ENCODE measurements at regions not wholly inside any gene's neighbourhood (a gene's known extent, or its start where the extent isn't known, plus 50 kb on each side); places are given as distances from the start of the nearest gene placed in this dataset.
A peak's percentile ranks its signal among the peaks of the same experiment; 100 is the strongest.

- H3K4me2 ChIP-seq = no peak overlapping the region
- H4K20me1 ChIP-seq (ENCODE audit: insufficient read depth) = no peaks in the 10 kb centered on the region
- H3K9me3 ChIP-seq = no peaks in the 10 kb centered on the region
- H3K4me3 ChIP-seq (ENCODE audit: low read depth in 2 of 2, low read length in 1 of 2) = no peak overlapping the region
- peak; percentile 10 for DNase-seq
- peak in 1 of 2 experiments; percentile 87; a peak in 2 of 4 replicates for TF ChIP-seq EP300 (IDR thresholded peaks at IDR 0.05; ENCODE audit: borderline replicate concordance in 1 of 2, low read depth in 1 of 2, low read length in 1 of 2)
- TF ChIP-seq RFX5 (IDR thresholded peaks at IDR 0.05; ENCODE audit: low read length) = no peak
- peak; percentile 90 for TF ChIP-seq GATA2 (CRISPR knock-in tag; IDR thresholded peaks at IDR 0.05)
- peak; percentile 28; the same call in 1 of the 2 replicates for TF ChIP-seq MXI1 (IDR thresholded peaks at IDR 0.05; ENCODE audit: low read depth, low read length)
- peak; percentile 75 for TF ChIP-seq RCOR1 (IDR thresholded peaks at IDR 0.05; ENCODE audit: low read length)
- TF ChIP-seq RXRA (IDR thresholded peaks at IDR 0.05; ENCODE audit: borderline replicate concordance, low read depth) = no peak
- TF ChIP-seq SIN3A (IDR thresholded peaks at IDR 0.05; ENCODE audit: borderline replicate concordance, low read depth, low read length) = no peak
- TF ChIP-seq TAF1 (IDR thresholded peaks at IDR 0.05; ENCODE audit: borderline replicate concordance, low read depth, low read length) = no peak
- TF ChIP-seq CHD2 (IDR thresholded peaks at IDR 0.05; ENCODE audit: low read length, partially characterized antibody) = peak; percentile 38
- TF ChIP-seq NRF1 (IDR thresholded peaks at IDR 0.05; ENCODE audit: low read depth, low read length) = no peak
- no peak for TF ChIP-seq RAD21 (IDR thresholded peaks at IDR 0.05; ENCODE audit: low read length)
- no peak for TF ChIP-seq USF1 (IDR thresholded peaks at IDR 0.05; ENCODE audit: borderline replicate concordance, low read depth)
- 0% methylated on average over 1 of the region's 1 CpG for WGBS (ENCODE audit: low lambda C conversion rate)
- H3K4me1 ChIP-seq (ENCODE audit: control insufficient read depth in 1 of 2, insufficient read depth in 2 of 2, low read depth in 1 of 2, low read length in 1 of 2) = peaks cover 0 to 6% of the 10 kb centered on the region in 2 experiments; a peak in 2 of 4 replicates
- peak overlapping the region in 1 of 2 experiments; percentile 55; a peak in 2 of 4 replicates for H3K27ac ChIP-seq (ENCODE audit: low read depth in 2 of 2, low read length in 1 of 2)
- H3K9me2 ChIP-seq = no peaks in the 10 kb centered on the region
- ChIA-PET CTCF (interaction anchor here (1.2 to 1.4 kb wide), 2 partner anchors 13 to 15 kb away, joined by 3 to 7 read pairs; no protein-coding TSS in a partner anchor), POLR2A (no interaction called here)
- H2AFZ ChIP-seq (ENCODE audit: low read depth) = no peak overlapping the region
- H3K79me2 ChIP-seq (ENCODE audit: insufficient read depth) = no peaks in the 10 kb centered on the region
- H3K27me3 ChIP-seq (ENCODE audit: insufficient read depth) = no peaks in the 10 kb centered on the region
- H3K36me3 ChIP-seq (replicated peaks in 1 of 2; ENCODE audit: control insufficient read depth in 1 of 2, insufficient read depth in 2 of 2, low read length in 1 of 2) = no peaks in the 10 kb centered on the region
- H3K9ac ChIP-seq = no peak overlapping the region
- H3F3A ChIP-seq (replicated peaks; ENCODE audit: insufficient read depth) = no peaks in the 10 kb centered on the region
Observed at GRCh38 chr3:163936543-163936942, 1141.8 kb downstream of the SI start.

DNA sequence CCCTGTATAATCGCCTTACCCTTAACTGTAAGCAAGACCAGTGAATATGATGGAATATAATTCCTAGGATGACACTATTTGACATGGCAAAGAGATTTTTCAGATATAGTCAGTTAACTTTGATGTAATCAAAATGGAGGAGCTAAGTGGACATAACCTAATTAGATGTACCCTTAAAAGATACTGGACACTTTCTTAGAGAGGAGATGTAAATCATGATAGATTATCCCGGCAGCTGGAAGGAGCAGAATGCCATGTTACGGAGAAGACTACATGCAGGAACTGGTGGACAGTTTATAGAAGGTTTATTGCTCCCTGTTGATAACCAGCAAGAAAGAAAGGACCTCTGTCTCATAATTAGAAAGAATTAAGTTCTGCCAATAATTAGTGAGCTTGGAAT is 1142.9 kb downstream of the SI start:
- Histone ChIP-seq H3K36me3 (replicated peaks in 1 of 2; ENCODE audit: control insufficient read depth in 1 of 2, insufficient read depth in 2 of 2, low read length in 1 of 2) (no peaks in the 10 kb centered on the region), H3K4me2 (no peak overlapping the region), H3K9me2 (no peaks in the 10 kb centered on the region), H3K4me3 (ENCODE audit: low read depth in 2 of 2, low read length in 1 of 2) (no peak overlapping the region), H3K27me3 (ENCODE audit: insufficient read depth) (no peaks in the 10 kb centered on the region), H3K9me3 (no peaks in the 10 kb centered on the region), H3F3A (replicated peaks; ENCODE audit: insufficient read depth) (no peaks in the 10 kb centered on the region), H3K79me2 (ENCODE audit: insufficient read depth) (no peaks in the 10 kb centered on the region), H3K4me1 (ENCODE audit: control insufficient read depth in 1 of 2, insufficient read depth in 2 of 2, low read depth in 1 of 2, low read length in 1 of 2) (peaks cover 0 to 6% of the 10 kb centered on the region in 2 experiments; a peak in 2 of 4 replicates), H3K27ac (ENCODE audit: low read depth in 2 of 2, low read length in 1 of 2) (no peak overlapping the region), H3K9ac (no peak overlapping the region), H4K20me1 (ENCODE audit: insufficient read depth) (no peaks in the 10 kb centered on the region), H2AFZ (ENCODE audit: low read depth) (no peak overlapping the region)
- WGBS (ENCODE audit: low lambda C conversion rate) = 32% methylated on average over 3 of the region's 3 CpGs
- CTCF ChIA-PET = interaction anchor here (1.2 to 1.4 kb wide), 2 partner anchors 14 to 16 kb away, joined by 3 to 7 read pairs; no protein-coding TSS in a partner anchor
- DNase-seq = no peak
- POLR2A ChIA-PET = no interaction called here
- TF ChIP-seq, protein P1, sequence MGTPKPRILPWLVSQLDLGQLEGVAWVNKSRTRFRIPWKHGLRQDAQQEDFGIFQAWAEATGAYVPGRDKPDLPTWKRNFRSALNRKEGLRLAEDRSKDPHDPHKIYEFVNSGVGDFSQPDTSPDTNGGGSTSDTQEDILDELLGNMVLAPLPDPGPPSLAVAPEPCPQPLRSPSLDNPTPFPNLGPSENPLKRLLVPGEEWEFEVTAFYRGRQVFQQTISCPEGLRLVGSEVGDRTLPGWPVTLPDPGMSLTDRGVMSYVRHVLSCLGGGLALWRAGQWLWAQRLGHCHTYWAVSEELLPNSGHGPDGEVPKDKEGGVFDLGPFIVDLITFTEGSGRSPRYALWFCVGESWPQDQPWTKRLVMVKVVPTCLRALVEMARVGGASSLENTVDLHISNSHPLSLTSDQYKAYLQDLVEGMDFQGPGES (IDR thresholded peaks at IDR 0.05; ENCODE audit: low read depth, low read length) = no peak
- TF ChIP-seq MAX (IDR thresholded peaks at IDR 0.05; ENCODE audit: low read depth) (no peak), RXRA (IDR thresholded peaks at IDR 0.05; ENCODE audit: borderline replicate concordance, low read depth) (no peak), TCF12 (IDR thresholded peaks at IDR 0.05) (no peak), NRF1 (IDR thresholded peaks at IDR 0.05; ENCODE audit: low read depth, low read length) (no peak), FOXM1 (IDR thresholded peaks at IDR 0.05; ENCODE audit: low read depth) (no peak), YY1 (IDR thresholded peaks at IDR 0.05; ENCODE audit: low read depth) (no peak), MXI1 (IDR thresholded peaks at IDR 0.05; ENCODE audit: low read depth, low read length) (no peak), EP300 (IDR thresholded peaks at IDR 0.05; ENCODE audit: borderline replicate concordance in 1 of 2, low read depth in 1 of 2, low read length in 1 of 2) (no peak), TEAD4 (IDR thresholded peaks at IDR 0.05; ENCODE audit: borderline replicate concordance, insufficient read depth) (no peak), RFX5 (IDR thresholded peaks at IDR 0.05; ENCODE audit: low read length) (no peak), TAF1 (IDR thresholded peaks at IDR 0.05; ENCODE audit: borderline replicate concordance, low read depth, low read length) (no peak), NFIC (IDR thresholded peaks at IDR 0.05; ENCODE audit: borderline replicate concordance) (no peak)
- TF ChIP-seq, protein P2, sequence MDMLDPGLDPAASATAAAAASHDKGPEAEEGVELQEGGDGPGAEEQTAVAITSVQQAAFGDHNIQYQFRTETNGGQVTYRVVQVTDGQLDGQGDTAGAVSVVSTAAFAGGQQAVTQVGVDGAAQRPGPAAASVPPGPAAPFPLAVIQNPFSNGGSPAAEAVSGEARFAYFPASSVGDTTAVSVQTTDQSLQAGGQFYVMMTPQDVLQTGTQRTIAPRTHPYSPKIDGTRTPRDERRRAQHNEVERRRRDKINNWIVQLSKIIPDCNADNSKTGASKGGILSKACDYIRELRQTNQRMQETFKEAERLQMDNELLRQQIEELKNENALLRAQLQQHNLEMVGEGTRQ (IDR thresholded peaks at IDR 0.05; ENCODE audit: borderline replicate concordance, low read depth, low read length) = no peak

Data from SK-N-SH (cell line).